HG03103 (cell line): ENCODE measurements at regions not wholly inside any gene's neighbourhood (a gene's known extent, or its start where the extent isn't known, plus 50 kb on each side); places are given as distances from the start of the nearest gene placed in this dataset.
A peak's percentile ranks its signal among the peaks of the same experiment; 100 is the strongest.
"Not testable (repeated sequence)": the region's sequence is repeated elsewhere in the genome, so short reads cannot be mapped to it uniquely, and the experiment has no call there.

Experiments
- ATAC-seq: cut with Tn5 transposase; IDR thresholded peaks from one replicate; pipeline ENCODE4 v1.9.1; 2021; ENCODE audit warnings: low read depth; ENCODE audit not compliant: unreplicated experiment

- no peak for ATAC-seq
Observed at GRCh38 chr5:27474395-27474794, 436.0 kb upstream of the CDH9 start.

DNA sequence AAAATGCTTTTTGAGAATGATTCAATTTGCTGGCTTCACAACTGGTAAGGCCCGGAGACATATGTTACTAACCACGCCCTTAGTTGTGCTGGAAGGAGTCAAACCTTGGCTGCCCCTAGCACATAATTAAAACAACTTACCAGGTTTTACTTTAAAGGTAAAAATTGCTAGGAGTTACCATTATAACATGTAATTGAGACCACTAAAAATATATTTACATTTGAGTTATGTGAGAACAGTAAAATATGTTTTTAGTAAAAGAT lies 435.6 kb upstream of the CDH9 start:
- ATAC-seq, result no peak

DNA sequence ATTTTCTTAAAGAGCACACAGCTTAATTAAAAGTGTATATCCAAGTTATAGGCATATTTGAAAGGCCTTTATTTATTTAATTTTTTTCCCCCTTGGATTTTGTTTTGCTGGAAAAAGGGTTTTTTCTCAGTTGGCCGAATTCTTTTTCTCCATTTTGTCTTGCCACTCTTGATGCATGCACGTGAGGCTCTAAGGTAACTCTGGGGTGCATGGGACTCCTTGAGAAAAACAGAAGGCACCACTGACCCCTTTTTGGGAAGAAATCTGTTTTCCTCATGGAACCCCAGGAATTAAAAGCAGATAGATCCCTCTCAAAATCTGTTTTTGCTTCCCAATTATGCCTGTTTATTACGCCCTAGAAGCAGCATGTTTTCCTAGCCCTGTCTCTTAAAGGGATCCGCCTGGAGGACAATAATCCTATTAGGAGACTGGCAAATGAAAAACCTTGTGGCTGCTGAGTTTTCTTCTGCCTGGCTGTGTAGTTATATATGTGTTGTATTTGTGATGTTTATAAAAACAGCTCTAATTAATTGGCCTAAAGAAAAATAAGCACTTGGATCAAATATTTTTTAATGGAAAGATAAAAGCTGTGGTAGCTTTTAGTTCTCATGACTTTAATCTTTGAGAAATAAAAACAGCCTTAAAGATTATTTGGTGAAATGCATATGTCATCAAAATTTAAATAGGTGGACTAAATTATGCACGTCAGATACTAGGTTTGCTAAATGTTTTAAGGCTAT lies 435.1 kb upstream of the CDH9 start:
- ATAC-seq, result no peak

DNA sequence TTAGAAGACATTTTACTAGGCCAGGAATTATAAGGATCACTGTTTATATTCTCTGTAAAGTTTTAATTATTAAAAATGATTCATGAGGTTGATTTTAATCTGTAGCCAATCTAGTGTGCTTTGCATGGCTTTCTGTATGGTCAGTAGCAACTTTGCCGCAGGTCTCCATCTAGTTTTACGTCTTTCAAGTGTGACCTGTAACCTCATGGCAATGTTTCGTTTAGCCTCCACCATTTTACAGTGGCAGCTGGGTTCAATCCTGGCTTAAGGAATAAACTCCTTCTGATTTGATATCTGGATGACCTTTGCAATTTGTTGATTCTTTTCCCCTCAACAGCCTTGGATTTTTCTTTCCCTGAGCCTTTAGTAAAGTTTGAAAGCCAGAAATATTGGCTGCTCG lies 434.5 kb upstream of the CDH9 start:
- ATAC-seq, result no peak

GRCh38 chr5:27472000-27472763 lies 433.8 kb upstream of the CDH9 start:
- peak; percentile 89 for ATAC-seq

DNA sequence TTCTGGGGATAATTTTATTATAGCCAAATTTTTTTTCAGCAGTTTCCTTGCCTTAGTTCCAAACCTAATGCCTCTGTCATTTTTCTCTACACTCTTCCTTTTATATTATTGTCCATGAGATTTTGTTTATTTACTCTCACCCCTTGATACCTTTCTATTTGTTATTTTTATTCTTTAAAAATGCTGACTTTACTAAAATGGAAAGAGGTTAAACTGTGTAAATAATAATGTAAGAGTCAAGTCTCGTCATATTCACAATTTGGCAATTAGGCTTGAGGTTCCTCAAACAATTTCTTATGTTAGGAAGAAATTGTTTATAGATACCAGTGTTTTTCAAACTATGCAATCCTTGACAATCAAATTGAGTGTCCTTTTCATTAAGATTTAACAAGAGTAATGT lies 428.6 kb upstream of the CDH9 start:
- ATAC-seq, result no peak

- no peak for ATAC-seq
Observed at GRCh38 chr5:27465140-27465539, 426.8 kb upstream of the CDH9 start.

GRCh38 chr5:27463446-27464149 lies 425.2 kb upstream of the CDH9 start:
- no peak for ATAC-seq

GRCh38 chr5:27462936-27463335 lies 424.6 kb upstream of the CDH9 start:
- no peak for ATAC-seq

DNA sequence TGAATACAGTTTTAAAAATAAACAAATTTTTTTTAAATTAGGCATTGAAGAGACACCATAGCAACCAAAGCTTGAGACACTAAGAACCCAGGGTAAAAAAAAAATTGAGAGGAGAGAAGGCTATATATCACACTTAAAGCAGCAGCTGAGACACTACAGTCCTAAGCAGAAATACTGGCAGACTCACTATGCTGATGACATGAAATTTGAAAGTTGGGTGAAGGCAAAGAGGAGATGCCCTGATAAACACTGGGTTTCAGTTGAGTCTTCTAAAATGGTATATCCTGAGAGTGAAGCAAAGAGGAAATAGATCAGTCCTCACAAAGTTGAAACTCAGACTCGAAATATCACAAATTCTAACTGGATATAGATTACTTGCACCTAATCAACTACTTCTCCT lies 419.9 kb upstream of the CDH9 start:
- ATAC-seq, result no peak

GRCh38 chr5:27451377-27451776 lies 413.0 kb upstream of the CDH9 start:
- ATAC-seq, result no peak

GRCh38 chr5:27450607-27451006 lies 412.2 kb upstream of the CDH9 start:
- ATAC-seq, result no peak

GRCh38 chr5:27439383-27439782 lies 401.0 kb upstream of the CDH9 start:
- ATAC-seq, result not testable (repeated sequence)

GRCh38 chr5:27437594-27438200 lies 399.3 kb upstream of the CDH9 start:
- ATAC-seq, result no peak

- ATAC-seq, result no peak
Observed at GRCh38 chr5:27434335-27434734, 395.9 kb upstream of the CDH9 start.

- no peak for ATAC-seq
Observed at GRCh38 chr5:27414099-27414498, 375.7 kb upstream of the CDH9 start.

DNA sequence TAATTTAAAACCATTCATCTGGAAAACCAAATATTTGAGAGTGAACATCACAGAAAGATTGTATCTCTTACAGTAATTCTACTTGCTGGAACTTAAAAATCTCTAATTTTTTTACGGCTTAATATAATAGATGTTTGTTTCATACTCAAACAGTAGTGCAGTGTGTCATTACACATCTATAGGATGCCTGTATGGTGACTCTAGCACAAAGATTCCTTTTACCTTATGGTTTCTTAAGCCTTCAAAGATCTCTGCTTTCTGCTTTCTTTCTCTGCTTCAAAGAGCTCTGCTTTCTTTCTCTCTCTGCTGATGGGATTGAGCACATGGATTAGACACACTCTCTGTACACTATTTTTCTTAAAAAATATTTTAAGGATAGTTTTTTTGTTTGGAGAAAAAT lies 374.0 kb upstream of the CDH9 start:
- no peak for ATAC-seq

- no peak for ATAC-seq
Observed at GRCh38 chr5:27406020-27406419, 367.6 kb upstream of the CDH9 start.

DNA sequence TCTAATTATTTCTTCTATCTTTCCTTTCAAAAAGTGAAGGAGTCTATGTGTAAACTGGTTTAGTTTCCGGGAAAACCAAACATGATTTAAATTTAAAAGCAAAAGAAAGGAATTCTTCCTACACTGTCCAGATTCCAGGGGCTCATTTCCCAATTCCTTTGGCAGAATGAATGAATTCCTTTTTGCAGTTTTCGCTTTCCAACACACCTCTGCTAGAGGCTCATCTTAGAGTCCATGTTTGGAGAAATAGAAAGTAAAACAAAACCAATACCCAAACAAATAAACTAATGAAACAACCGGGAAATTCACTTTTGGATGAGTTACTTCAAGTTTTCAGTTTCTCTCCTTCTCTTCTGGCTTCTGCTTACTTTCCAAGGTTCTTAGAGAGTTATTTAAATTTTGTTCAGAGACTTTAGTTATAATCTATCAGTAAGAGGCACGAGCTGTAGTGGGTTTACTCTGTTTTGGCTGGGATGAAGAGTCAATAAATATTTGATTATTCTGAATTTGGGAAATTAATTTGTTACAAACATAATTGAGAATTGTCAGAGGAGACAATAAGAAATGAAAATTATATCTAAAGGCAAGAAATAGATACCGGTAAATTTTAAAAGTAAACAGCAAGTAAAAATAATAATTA lies 365.0 kb upstream of the CDH9 start:
- ATAC-seq, result no peak

- ATAC-seq, result no peak
Observed at GRCh38 chr5:27402828-27403227, 364.4 kb upstream of the CDH9 start.

DNA sequence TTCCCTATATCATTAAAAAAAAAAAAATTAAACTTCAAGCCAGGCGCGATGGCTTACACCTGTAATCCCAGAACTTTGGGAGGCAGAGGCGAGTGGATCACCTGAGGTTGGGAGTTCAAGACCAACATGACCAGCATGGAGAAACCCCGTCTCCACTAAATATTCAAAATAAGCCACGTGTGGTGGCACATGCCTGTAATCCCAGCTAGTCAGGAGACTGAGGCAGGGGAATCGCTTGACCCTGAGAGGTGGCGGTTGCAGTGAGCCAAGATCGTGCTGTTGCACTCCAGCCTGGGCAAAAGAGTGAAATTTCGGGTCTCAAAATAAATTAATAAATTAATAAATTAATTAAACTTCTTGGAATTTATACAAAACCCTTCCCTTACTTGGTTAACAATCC lies 358.6 kb upstream of the CDH9 start:
- no peak for ATAC-seq
